GM12878 (cell line): ENCODE measurements at regions not wholly inside any gene's neighbourhood (a gene's known extent, or its start where the extent isn't known, plus 50 kb on each side); places are given as distances from the start of the nearest gene placed in this dataset.

Source experiments
- ATAC-seq: fragments of 200-7000 bp; cut with Tn5 transposase; 3 replicates; pipeline ENCODE4 v1.9.1; 2020; ENCODE audit warnings: mild to moderate bottlenecking, moderate library complexity
- BruUV-seq: library from RNA; stranded (reverse); fragments of 400-500 nt; replicated peaks from 2 replicates; lab custom pipeline; 2021; lab: Mats Ljungman, UMichigan
- CTCF ChIA-PET: fragments of 300-600 bp; sonication (Branson Sonifier 250); formaldehyde crosslinking; extraction: SDS; loops from one replicate; lab custom pipeline; 2021; ENCODE audit warnings: inconsistent platforms; lab: Yijun Ruan, JAX
- POLR2A ChIA-PET: fragments of 350-600 bp; formaldehyde crosslinking; extraction: SDS; loops from one replicate; lab custom pipeline; 2021; ENCODE audit warnings: inconsistent platforms; lab: Charles Lee
- RAD21 ChIA-PET: fragments of 300-600 bp; sonication (Branson Sonifier 250); formaldehyde crosslinking; loops from one replicate; lab custom pipeline; 2023; ENCODE audit warnings: antibody characterized with exemption; ENCODE audit not compliant: unreplicated experiment; lab: Charles Lee
- SMC1A ChIA-PET: fragments of 300-600 bp; sonication (Branson Sonifier 250); formaldehyde crosslinking; loops from one replicate; lab custom pipeline; 2023; ENCODE audit not compliant: unreplicated experiment, uncharacterized antibody; lab: Charles Lee
- DNase-seq: peaks from one replicate; pipeline ENCODE4 v3.0.0-alpha.2; 2011; ENCODE audit warnings: low read depth, low spot score
- FAIRE-seq: peaks from 3 replicates; lab custom pipeline; 2011; peaks lifted over from hg19 to GRCh38; lab: Jason Lieb, UNC
- H2AFZ ChIP-seq: 2 replicates; pipeline ENCODE4 v1.6.0; 2011; ENCODE audit warnings: low read depth, low read length, control low read depth; ENCODE audit not compliant: control insufficient read depth
- H3K27ac ChIP-seq: 2 replicates; pipeline ENCODE4 v1.5.1; 2011; ENCODE audit warnings: control low read depth; ENCODE audit not compliant: control insufficient read depth, insufficient read depth
- H3K27me3 ChIP-seq, 2 experiments: replicated peaks in 1 of 2; 2 replicates each; pipeline versions ENCODE4 v1.6.0 to v1.6.1; 2011; ENCODE audit warnings: low read length in 1 of 2; ENCODE audit not compliant: control insufficient read depth in 2 of 2, insufficient read depth in 2 of 2
- H3K36me3 ChIP-seq, 2 experiments: 2 replicates each; pipeline ENCODE4 v1.5.1; 2011; ENCODE audit warnings: low read length in 1 of 2; ENCODE audit not compliant: control insufficient read depth in 2 of 2, insufficient read depth in 2 of 2
- H3K4me1 ChIP-seq: 2 replicates; pipeline ENCODE4 v1.6.1; 2011; ENCODE audit warnings: mild to moderate bottlenecking, low read length, moderate library complexity, mixed read lengths; ENCODE audit not compliant: control insufficient read depth, insufficient read depth
- H3K4me2 ChIP-seq: 2 replicates; pipeline ENCODE4 v1.6.0; 2011; ENCODE audit warnings: control low read depth; ENCODE audit not compliant: control insufficient read depth, insufficient read depth
- H3K4me3 ChIP-seq: fragments of 200-600 bp; sonication (generic); 2 replicates; pipeline ENCODE4 v1.5.1; 2016
- H3K79me2 ChIP-seq: 2 replicates; pipeline ENCODE4 v1.6.0; 2011; ENCODE audit warnings: low read length; ENCODE audit not compliant: control insufficient read depth, insufficient read depth
- H3K9ac ChIP-seq: 2 replicates; pipeline ENCODE4 v1.8.0; 2011; ENCODE audit warnings: low read length, control low read depth, mixed read lengths; ENCODE audit not compliant: control insufficient read depth, insufficient read depth
- H3K9me3 ChIP-seq: replicated peaks from 3 replicates; pipeline ENCODE4 v1.5.1; 2011; ENCODE audit warnings: mild to moderate bottlenecking, low read length; ENCODE audit not compliant: control insufficient read depth, insufficient read depth
- H4K20me1 ChIP-seq: 2 replicates; pipeline ENCODE4 v1.6.0; 2011; ENCODE audit not compliant: control insufficient read depth, insufficient read depth
- BCL11A ChIP-seq: IDR thresholded peaks from 2 replicates; pipeline ENCODE4 v1.6.1; 2011; ENCODE audit warnings: low read depth, low read length
- CBX3 ChIP-seq: fragments of 200-600 bp; sonication (generic); IDR thresholded peaks from 2 replicates; pipeline ENCODE4 v1.6.1; 2016; ENCODE audit warnings: low read depth, borderline replicate concordance
- CREM ChIP-seq: IDR thresholded peaks from 2 replicates; pipeline ENCODE4 v1.6.1; 2014; ENCODE audit warnings: antibody characterized with exemption, low read depth
- IKZF1 ChIP-seq: fragments of 450-650 bp; conservative IDR thresholded peaks from 2 replicates; pipeline ENCODE4 v1.6.1; 2017; ENCODE audit warnings: antibody characterized with exemption, mild to moderate bottlenecking
- NFXL1 ChIP-seq: fragments of 450-650 bp; IDR thresholded peaks from 2 replicates; pipeline ENCODE4 v1.6.1; 2017; ENCODE audit warnings: antibody characterized with exemption, mild to moderate bottlenecking, borderline replicate concordance
- NR2C1 ChIP-seq: fragments of 450-650 bp; IDR thresholded peaks from 2 replicates; pipeline ENCODE4 v1.6.1; 2017; ENCODE audit warnings: antibody characterized with exemption, mild to moderate bottlenecking, moderate library complexity
- POU2F2 ChIP-seq: IDR thresholded peaks from 3 replicates; pipeline ENCODE4 v1.6.1; 2011; ENCODE audit warnings: low read depth, mild to moderate bottlenecking, low read length, borderline replicate concordance
- RUNX3 ChIP-seq: IDR thresholded peaks from 2 replicates; pipeline ENCODE4 v1.6.1; 2012; ENCODE audit warnings: low read length, inconsistent platforms
- SMARCA5 ChIP-seq: fragments of 450-650 bp; IDR thresholded peaks from 2 replicates; pipeline ENCODE4 v1.6.1; 2017; ENCODE audit warnings: mild to moderate bottlenecking
- SPI1 ChIP-seq: IDR thresholded peaks from 2 replicates; pipeline ENCODE4 v1.6.1; 2011; ENCODE audit warnings: low read depth, mild to moderate bottlenecking, low read length, moderate library complexity, borderline replicate concordance; ENCODE audit not compliant: insufficient read depth
- SRF ChIP-seq, 2 experiments: IDR thresholded peaks; 2 replicates each; pipeline ENCODE4 v1.6.1; 2011; ENCODE audit warnings: low read depth in 2 of 2, low read length in 2 of 2, mild to moderate bottlenecking in 1 of 2, moderate library complexity in 1 of 2
- STAT1 ChIP-seq: fragments of 450-650 bp; conservative IDR thresholded peaks from 2 replicates; pipeline ENCODE4 v1.6.1; 2014; ENCODE audit warnings: antibody characterized with exemption, mild to moderate bottlenecking
- TCF7 ChIP-seq: IDR thresholded peaks from 2 replicates; pipeline ENCODE4 v1.6.1; 2014; ENCODE audit warnings: antibody characterized with exemption, borderline replicate concordance
- YY1 ChIP-seq: IDR thresholded peaks from 2 replicates; pipeline ENCODE4 v1.6.1; 2011; ENCODE audit warnings: low read depth, mild to moderate bottlenecking, low read length
- WGBS: methylation state at CpG from one replicate; pipeline ENCODE4 v1.1.6; 2016; ENCODE audit warnings: low lambda C conversion rate; ENCODE audit not compliant: insufficient replicate concordance, insufficient coverage; ENCODE audit errors: missing lambda C conversion rate; 5-methylcytosine and 5-hydroxymethylcytosine counted together
- in situ Hi-C: fragments of 300-500 bp; cut with MboI; formaldehyde crosslinking; loops from 9 replicates; pipeline ENCODE4 v1.14.3; 2018; ENCODE audit warnings: mixed read lengths
- intact Hi-C: fragments of 100-400 bp; cut with micrococcal nuclease; formaldehyde crosslinking; loops from one replicate; pipeline ENCODE4 v1.14.2; 2022; ENCODE audit not compliant: unreplicated experiment
- TF ChIP-seq, protein P1 (sequence below): IDR thresholded peaks from 2 replicates; pipeline ENCODE4 v1.6.1; 2012; ENCODE audit warnings: improper control_type of control experiment, low read depth, low read length; ENCODE audit not compliant: insufficient replicate concordance

DNA sequence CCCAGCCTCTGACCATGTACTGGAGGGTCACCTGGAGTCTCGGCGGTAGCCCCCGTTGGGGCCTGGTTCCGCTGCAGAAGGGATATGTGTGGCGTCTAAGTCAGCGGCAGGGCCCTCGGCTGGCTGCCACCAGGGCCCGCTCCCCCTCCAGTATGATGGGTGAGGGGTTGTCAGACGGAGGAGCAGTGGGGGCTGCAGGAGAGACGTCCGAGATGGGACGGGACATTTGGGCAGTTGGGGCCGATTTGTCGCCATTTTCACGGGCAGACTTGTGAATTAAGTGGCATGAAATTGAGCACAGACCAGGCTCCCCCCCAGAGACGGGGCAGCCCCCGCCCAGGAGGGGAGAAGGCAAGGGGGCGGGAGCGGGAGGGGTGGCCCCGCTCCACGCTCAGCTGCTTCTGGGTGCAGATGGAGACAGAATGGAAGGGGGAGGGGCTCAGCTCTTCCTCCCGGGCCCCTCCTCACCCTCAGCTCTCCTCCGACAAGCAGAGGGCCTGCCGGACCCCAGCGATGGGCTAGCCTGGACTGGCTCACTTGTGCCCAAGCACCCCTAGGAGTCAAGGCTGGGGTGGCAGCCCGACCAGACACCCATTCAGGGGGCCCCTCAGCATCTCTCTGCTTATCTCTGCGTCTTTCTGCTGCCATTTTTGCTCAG lies 52.7 kb upstream of the LHX1 start:
- Histone ChIP-seq H3K9me3 (no peaks in the 10 kb centered on the region), H3K4me1 (no peaks in the 10 kb centered on the region), H4K20me1 (no peaks in the 10 kb centered on the region), H3K27ac (no peak overlapping the region), H3K4me3 (no peak overlapping the region), H3K27me3 (peaks cover 2 to 3% of the 10 kb centered on the region in 2 experiments; a peak in 3 of 4 replicates), H3K36me3 (no peaks in the 10 kb centered on the region), H3K9ac (no peak overlapping the region), H3K4me2 (no peak overlapping the region), H3K79me2 (no peaks in the 10 kb centered on the region), H2AFZ (no peak overlapping the region)
- in situ Hi-C loops (no loop called here), intact Hi-C loops (no loop called here)
- ATAC-seq (no peak), FAIRE-seq (no peak), DNase-seq (no peak)
- ChIA-PET SMC1A (no interaction called here), RAD21 (no interaction called here), POLR2A (no interaction called here), CTCF (no interaction called here)
- no TSS peak for BruUV-seq
- TF ChIP-seq SRF (IDR thresholded peaks at IDR 0.05; ENCODE audit: low read depth in 2 of 2, low read length in 2 of 2), result no peak
- no peak for TF ChIP-seq STAT1
- no peak for TF ChIP-seq BCL11A
- TF ChIP-seq, protein P1, sequence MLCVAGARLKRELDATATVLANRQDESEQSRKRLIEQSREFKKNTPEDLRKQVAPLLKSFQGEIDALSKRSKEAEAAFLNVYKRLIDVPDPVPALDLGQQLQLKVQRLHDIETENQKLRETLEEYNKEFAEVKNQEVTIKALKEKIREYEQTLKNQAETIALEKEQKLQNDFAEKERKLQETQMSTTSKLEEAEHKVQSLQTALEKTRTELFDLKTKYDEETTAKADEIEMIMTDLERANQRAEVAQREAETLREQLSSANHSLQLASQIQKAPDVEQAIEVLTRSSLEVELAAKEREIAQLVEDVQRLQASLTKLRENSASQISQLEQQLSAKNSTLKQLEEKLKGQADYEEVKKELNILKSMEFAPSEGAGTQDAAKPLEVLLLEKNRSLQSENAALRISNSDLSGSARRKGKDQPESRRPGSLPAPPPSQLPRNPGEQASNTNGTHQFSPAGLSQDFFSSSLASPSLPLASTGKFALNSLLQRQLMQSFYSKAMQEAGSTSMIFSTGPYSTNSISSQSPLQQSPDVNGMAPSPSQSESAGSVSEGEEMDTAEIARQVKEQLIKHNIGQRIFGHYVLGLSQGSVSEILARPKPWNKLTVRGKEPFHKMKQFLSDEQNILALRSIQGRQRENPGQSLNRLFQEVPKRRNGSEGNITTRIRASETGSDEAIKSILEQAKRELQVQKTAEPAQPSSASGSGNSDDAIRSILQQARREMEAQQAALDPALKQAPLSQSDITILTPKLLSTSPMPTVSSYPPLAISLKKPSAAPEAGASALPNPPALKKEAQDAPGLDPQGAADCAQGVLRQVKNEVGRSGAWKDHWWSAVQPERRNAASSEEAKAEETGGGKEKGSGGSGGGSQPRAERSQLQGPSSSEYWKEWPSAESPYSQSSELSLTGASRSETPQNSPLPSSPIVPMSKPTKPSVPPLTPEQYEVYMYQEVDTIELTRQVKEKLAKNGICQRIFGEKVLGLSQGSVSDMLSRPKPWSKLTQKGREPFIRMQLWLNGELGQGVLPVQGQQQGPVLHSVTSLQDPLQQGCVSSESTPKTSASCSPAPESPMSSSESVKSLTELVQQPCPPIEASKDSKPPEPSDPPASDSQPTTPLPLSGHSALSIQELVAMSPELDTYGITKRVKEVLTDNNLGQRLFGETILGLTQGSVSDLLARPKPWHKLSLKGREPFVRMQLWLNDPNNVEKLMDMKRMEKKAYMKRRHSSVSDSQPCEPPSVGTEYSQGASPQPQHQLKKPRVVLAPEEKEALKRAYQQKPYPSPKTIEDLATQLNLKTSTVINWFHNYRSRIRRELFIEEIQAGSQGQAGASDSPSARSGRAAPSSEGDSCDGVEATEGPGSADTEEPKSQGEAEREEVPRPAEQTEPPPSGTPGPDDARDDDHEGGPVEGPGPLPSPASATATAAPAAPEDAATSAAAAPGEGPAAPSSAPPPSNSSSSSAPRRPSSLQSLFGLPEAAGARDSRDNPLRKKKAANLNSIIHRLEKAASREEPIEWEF, result no peak
- TF ChIP-seq RUNX3, result no peak
- TF ChIP-seq IKZF1, result no peak
- no peak for TF ChIP-seq NFXL1
- TF ChIP-seq YY1, result no peak
- no peak for TF ChIP-seq SMARCA5
- TF ChIP-seq NR2C1, result no peak
- TF ChIP-seq CREM, result no peak
- no peak for TF ChIP-seq CBX3
- TF ChIP-seq POU2F2, result no peak
- no peak for TF ChIP-seq TCF7
- no peak for TF ChIP-seq SPI1
- WGBS, result 37% methylated on average over 21 of the region's 27 CpGs
